ENCODE measurements at regions not wholly inside any gene's neighbourhood (a gene's known extent, or its start where the extent isn't known, plus 50 kb on each side); places are given as distances from the start of the nearest gene placed in this dataset.

DNA sequence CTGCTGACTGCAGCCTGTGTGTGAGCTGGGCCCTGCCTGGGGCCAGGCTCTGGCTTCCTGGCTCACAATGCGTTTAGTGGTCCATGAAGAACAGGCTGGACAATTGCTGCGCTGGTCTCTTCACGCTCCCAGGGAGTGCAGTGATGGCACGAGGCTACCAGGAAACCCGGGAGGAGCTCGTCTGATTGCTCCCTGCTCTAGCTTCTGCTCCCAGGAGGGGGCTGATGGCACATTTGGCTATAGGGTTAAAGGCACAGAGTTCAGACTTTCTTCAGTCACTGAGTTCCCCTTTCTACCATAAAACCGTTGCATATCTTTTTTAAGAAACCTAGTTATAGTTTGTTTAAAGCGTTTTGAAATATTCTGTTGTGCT, 60.1 kb downstream of the KCNF1 start:
- ChIA-PET POLR2A (ENCODE audit: unreplicated experiment) (no interaction called here), CTCF (no interaction called here)
- H4K8ac ChIP-seq (ENCODE audit: low read depth in 2 of 2, low read length in 2 of 2): no peak overlapping the region
- no peaks in the 10 kb centered on the region for H3K36me3 ChIP-seq (ENCODE audit: control insufficient read depth, insufficient read depth, low read length)
- H2AFZ ChIP-seq (replicated peaks; ENCODE audit: low read length, poor library complexity): no peak overlapping the region
- TF ChIP-seq POLR2A (IDR thresholded peaks at IDR 0.05; ENCODE audit: low read depth, low read length) (no peak), FOS (IDR thresholded peaks at IDR 0.05; ENCODE audit: low read depth, low read length) (no peak), BHLHE40 (IDR thresholded peaks at IDR 0.05; ENCODE audit: low read depth, low read length) (no peak), CHD1 (IDR thresholded peaks at IDR 0.05; ENCODE audit: low read depth, low read length) (no peak), MAFK (IDR thresholded peaks at IDR 0.05; ENCODE audit: low read depth, low read length) (no peak), RFX5 (IDR thresholded peaks at IDR 0.05; ENCODE audit: low read depth, low read length) (no peak), CEBPB (IDR thresholded peaks at IDR 0.05; ENCODE audit: low read depth, low read length) (no peak), NFE2L2 (IDR thresholded peaks at IDR 0.05; ENCODE audit: low read depth, low read length) (no peak)
- TF ChIP-seq, protein P1, sequence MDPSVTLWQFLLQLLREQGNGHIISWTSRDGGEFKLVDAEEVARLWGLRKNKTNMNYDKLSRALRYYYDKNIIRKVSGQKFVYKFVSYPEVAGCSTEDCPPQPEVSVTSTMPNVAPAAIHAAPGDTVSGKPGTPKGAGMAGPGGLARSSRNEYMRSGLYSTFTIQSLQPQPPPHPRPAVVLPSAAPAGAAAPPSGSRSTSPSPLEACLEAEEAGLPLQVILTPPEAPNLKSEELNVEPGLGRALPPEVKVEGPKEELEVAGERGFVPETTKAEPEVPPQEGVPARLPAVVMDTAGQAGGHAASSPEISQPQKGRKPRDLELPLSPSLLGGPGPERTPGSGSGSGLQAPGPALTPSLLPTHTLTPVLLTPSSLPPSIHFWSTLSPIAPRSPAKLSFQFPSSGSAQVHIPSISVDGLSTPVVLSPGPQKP (IDR thresholded peaks at IDR 0.05; ENCODE audit: borderline replicate concordance, low read depth, low read length): no peak
- ATAC-seq (ENCODE audit: low read depth) (no peak), DNase-seq (no peak)
- no peak overlapping the region for H3K18ac ChIP-seq (ENCODE audit: low read depth, low read length)
- H2AK5ac ChIP-seq (ENCODE audit: low read depth, low read length): no peak overlapping the region
- H3K4ac ChIP-seq (ENCODE audit: low read depth, low read length): no peak overlapping the region
- no peak overlapping the region for H2BK15ac ChIP-seq (ENCODE audit: low read depth, low read length)
- H4K5ac ChIP-seq (ENCODE audit: low read depth, low read length): no peak overlapping the region
- H3K27ac ChIP-seq (ENCODE audit: insufficient read depth, low read length): no peak overlapping the region
- H2AK9ac ChIP-seq (replicated peaks; ENCODE audit: low read depth, low read length, poor library complexity): no peak overlapping the region
- H2BK5ac ChIP-seq (ENCODE audit: low read depth, low read length, poor library complexity, severe bottlenecking): no peak overlapping the region
- no peaks in the 10 kb centered on the region for H3K27me3 ChIP-seq (ENCODE audit: control insufficient read depth, insufficient read depth, low read length)
- H3K9ac ChIP-seq (ENCODE audit: low read depth, low read length): no peak overlapping the region
- H3K4me1 ChIP-seq (ENCODE audit: control insufficient read depth, insufficient read depth, low read length): no peaks in the 10 kb centered on the region
- WGBS, 2 experiments (ENCODE audit: extremely low coverage in 2 of 2, insufficient read length in 1 of 2): 80% methylated on average over 1 of the region's 8 CpGs; no CpG with 5 or more reads in 1 of the 2 experiments
- no peaks in the 10 kb centered on the region for H3K79me1 ChIP-seq (ENCODE audit: low read depth in 1 of 2, low read length in 2 of 2)
- BruUV-seq (replicated peaks): no TSS peak
- no peak overlapping the region for H3K14ac ChIP-seq (replicated peaks; ENCODE audit: low read depth, low read length)
- H3K4me3 ChIP-seq (ENCODE audit: insufficient read depth, low read depth, low read length): no peak overlapping the region
- no peak overlapping the region for H3K4me2 ChIP-seq (ENCODE audit: low read depth, low read length)
- no peak overlapping the region for H4K91ac ChIP-seq (ENCODE audit: insufficient read depth, low read depth, low read length)
- no peak overlapping the region for H3K56ac ChIP-seq (ENCODE audit: extremely low read depth, insufficient read depth, low read length)
- intact Hi-C loops (cut with micrococcal nuclease) (no loop called here), dilution Hi-C loops (cut with HindIII; ENCODE audit: low sequenced_read_pairs, unreplicated experiment) (no loop called here), in situ Hi-C loops (cut with MboI; ENCODE audit: low sequenced_read_pairs) (no loop called here)
- H3K9me1 ChIP-seq (ENCODE audit: insufficient read depth, low read length): no peaks in the 10 kb centered on the region
- no peaks in the 10 kb centered on the region for H3K9me3 ChIP-seq (ENCODE audit: control insufficient read depth, insufficient read depth, low read length)
- H2BK20ac ChIP-seq (ENCODE audit: low read depth, low read length): no peak overlapping the region
- no peak overlapping the region for H3K23ac ChIP-seq (ENCODE audit: low read depth, low read length)
- no peak overlapping the region for H2BK120ac ChIP-seq (ENCODE audit: low read depth, low read length)
- H4K20me1 ChIP-seq (ENCODE audit: insufficient read depth, low read length): no peaks in the 10 kb centered on the region
